SH-SY5Y (cell line): ENCODE measurements at regions not wholly inside any gene's neighbourhood (a gene's known extent, or its start where the extent isn't known, plus 50 kb on each side); places are given as distances from the start of the nearest gene placed in this dataset.

ENCODE experiments used
- GATA2 ChIP-seq: IDR thresholded peaks from 2 replicates; pipeline ENCODE4 v1.6.1; 2011; ENCODE audit warnings: mild to moderate bottlenecking, low read depth, low read length
- GATA3 ChIP-seq: IDR thresholded peaks from 2 replicates; pipeline ENCODE4 v1.6.1; 2011; ENCODE audit warnings: low read depth, mild to moderate bottlenecking, low read length, moderate library complexity

DNA sequence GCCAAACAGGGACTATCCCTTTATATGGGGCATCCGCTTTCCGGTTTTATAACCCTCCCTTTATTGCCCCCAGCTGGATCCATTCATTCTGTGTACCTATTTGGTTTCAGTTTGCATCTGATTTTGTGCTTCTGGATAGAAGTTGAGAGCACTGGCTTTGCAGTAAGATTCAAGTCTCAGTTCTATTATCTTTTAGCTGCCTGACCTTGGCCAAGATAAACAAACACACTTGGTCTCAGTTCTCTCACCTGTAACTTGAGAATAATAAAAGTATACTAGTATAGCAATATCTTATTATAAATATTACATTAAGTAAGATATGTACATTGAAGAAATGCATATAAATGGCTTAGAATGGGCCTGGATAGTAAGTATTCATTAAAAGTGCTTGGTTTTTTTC lies 182.4 kb upstream of the TSHZ2 start:
- TF ChIP-seq GATA3, result no peak
- TF ChIP-seq GATA2, result no peak

DNA sequence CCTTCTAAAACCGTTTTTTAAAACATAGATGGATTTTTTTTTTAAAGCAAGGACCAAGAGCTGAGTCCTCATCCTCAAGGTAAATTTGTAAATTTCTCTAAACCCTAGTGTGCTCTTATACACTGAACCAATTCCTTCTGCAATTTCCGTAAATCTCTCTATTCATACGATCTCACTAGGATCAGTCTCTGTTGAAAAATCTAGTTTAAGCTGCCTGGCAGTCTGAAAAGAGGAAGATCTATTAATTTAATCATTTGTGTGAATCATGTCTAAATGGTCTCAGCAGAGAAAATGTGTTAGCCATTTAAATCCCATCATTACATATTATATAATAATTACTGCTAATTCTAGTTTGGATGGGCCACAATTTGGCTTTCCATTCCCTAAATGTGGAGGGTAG lies 184.2 kb upstream of the TSHZ2 start:
- TF ChIP-seq GATA3 (no peak), GATA2 (no peak)

DNA sequence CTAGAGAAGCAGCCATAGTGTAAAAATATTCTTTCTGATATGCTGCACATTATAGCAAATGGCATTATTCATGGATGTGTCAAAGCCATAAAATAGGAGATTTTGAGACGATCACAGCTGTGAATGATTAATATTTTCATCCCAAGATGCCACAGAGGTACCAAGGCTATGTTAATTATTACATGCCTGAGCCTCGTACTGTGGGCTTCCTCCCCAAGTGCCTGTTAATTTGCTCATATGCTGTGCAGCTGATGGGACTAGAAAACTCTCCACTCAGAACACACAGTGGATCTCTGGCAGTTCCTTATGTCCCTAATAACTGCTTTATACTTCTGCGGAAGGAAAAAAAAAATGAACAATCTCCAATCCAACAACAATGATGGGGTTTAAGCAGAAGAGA lies 184.9 kb upstream of the TSHZ2 start:
- TF ChIP-seq GATA3, result no peak
- TF ChIP-seq GATA2, result no peak

DNA sequence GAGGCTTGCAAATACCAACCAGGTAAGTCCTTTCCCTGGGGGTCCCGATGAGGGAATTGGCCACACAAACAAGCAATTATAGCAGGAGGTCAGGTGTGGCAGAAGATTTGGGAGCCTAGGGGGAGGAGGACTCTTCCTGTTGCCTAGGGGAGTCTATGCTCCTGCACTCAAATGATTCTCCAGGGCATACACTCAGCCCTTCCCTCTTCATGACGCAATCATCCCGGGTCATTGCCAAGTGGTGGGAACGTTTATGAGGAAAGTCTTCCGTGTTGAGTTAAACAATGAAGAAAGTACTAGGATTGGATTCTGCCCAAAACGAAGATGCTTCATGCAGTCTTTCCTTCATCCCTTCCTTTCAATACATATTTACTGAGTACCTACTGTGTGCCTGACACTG lies 186.5 kb upstream of the TSHZ2 start:
- no peak for TF ChIP-seq GATA3
- TF ChIP-seq GATA2, result no peak

DNA sequence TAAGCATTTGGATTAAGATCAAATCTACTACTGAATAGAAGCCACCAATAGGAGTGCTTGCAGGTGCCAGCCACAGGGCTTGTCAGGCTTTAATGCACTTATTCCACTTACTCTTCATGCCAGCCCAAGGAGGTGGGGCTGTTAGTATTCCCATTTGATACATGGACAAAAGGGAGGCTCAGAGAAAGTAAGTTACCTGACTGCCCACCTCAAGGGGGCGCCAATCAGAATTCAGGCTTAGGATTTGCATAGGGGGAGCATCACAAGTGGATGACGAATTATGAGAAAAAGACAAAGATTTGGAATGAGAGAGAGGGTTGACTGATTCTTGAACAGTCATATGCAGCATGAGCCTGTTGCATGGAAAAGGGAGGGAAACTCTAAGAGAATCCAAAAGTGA lies 188.4 kb upstream of the TSHZ2 start:
- no peak for TF ChIP-seq GATA2
- TF ChIP-seq GATA3, result no peak

DNA sequence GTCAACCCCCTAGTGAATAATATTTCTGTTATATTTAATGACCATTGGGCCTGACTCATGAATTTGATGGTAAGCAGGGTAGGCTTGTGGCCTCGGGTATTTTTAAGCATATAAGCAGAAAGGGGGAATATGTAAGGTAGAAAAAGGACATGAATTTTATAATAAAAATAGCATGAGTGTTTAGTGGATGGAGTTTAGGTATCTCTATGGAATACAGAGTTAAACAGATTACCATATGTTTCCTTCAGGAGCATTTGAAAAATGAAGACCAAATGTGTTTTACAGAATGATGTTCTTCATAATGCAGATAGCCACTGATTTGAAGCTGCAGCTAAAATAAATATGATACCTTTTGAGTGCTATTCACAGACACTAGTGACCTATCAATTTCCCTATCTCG lies 191.7 kb upstream of the TSHZ2 start:
- no peak for TF ChIP-seq GATA2
- no peak for TF ChIP-seq GATA3

DNA sequence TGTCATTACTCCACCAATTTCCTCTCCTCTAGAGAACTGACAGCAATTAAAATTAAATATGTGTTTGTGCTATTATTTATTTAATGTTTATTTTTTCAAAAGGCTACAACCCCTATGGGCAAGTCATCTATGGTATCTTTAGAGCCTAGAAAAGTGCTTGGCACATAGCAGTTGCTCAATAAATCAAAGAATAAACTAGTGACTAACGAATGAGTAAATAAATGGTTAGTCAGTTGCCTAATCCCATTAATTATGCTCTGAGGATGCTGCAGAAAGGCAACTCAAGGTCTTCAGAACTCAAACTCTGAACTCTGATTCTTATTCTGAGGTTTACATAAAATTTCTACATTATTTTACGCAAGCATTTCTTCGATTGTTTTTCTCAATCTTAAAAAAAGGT lies 193.0 kb upstream of the TSHZ2 start:
- TF ChIP-seq GATA3, result no peak
- TF ChIP-seq GATA2, result no peak

DNA sequence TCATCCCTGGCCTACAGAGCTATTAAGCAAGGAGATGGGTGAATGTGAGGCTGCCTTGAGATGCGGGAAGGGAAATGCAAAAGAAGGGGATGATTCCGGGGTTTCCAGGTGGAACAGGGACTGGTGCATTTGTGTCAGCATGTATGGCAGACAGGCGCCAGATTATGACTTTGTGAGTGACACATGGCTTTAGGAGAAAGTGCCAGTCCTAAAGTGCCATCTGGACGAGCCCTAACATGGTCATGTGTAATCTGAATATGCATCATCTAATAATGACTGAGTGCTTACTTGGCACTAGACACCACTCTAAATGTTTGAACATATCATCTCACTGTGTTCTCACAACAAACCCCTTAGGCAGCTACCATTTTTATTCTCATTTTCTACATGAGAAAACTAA lies 195.0 kb upstream of the TSHZ2 start:
- no peak for TF ChIP-seq GATA2
- no peak for TF ChIP-seq GATA3

DNA sequence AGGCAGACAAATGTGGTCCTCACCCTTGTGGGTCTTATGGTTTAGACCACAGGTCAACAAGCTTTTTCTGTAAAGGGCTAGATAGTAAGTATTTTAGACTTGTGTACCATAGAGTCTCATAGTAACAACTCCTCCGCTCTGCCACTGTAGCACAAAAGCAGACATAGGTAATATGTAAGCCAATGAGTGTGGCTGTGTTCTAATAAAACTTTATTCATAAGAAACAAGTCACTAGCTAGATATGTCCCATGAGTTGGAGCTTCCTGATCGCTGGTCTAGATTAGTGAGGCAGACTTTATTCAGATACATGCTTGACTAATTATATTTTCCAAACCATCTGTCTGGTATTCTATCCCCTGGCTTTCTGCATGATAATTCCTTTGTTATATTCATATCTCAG lies 196.4 kb upstream of the TSHZ2 start:
- no peak for TF ChIP-seq GATA3

DNA sequence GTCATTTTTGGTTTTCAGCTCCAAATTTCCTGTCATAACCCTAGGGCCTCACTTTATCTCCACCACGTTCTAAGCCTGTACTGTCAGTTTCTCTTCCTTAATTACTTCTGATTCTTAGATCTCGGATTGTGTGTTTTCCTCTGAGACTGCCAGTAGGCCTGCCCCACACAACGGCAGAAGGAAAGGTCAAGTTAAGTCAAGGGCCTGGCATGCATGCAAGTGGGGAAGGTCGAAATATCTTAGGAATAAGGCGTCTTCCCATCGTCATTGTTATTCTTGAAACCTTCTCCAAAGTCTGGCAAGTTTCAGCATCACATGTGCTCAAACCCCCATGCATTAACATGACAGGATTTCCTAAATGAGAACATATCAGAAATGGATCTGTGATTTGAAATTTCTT lies 203.5 kb upstream of the TSHZ2 start:
- TF ChIP-seq GATA3 (no peak), GATA2 (no peak)

DNA sequence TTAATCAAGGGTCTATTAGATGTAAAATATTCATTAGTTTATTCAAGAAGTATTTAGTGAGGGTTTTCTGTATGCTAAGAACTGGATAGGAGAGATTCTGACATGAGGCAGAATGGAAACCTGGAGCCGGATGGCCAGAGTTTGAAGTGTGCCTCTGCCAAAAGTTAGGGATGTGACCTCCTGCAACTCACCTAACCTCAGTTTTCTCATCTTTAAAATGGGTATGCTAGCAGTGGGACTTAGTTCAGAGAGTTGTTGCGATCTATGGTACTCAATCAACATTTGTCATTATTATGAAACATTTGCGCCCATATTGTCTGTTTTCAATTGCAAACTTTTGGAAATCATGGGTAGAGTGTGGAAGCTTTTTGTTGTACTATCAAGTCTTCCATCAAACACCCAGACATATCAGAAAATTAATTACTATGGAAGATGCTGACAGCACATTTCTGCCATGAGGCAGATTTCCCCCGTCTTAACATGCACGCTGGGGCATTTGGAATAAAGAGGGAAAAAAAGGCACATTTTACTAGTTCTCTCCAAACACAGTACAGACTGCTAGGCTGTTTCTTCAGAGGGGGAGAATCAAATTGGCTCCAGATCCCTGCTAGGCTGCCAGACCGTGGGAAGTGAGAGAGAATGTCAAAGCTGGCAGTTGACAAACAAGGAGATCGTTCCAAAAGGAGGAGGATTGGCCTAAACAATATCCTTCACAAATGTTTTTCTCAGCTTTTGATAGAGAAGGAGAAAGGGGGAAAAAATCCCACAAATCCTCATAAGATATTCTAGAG lies 205.3 kb upstream of the TSHZ2 start:
- TF ChIP-seq GATA2 (no peak), GATA3 (no peak)

DNA sequence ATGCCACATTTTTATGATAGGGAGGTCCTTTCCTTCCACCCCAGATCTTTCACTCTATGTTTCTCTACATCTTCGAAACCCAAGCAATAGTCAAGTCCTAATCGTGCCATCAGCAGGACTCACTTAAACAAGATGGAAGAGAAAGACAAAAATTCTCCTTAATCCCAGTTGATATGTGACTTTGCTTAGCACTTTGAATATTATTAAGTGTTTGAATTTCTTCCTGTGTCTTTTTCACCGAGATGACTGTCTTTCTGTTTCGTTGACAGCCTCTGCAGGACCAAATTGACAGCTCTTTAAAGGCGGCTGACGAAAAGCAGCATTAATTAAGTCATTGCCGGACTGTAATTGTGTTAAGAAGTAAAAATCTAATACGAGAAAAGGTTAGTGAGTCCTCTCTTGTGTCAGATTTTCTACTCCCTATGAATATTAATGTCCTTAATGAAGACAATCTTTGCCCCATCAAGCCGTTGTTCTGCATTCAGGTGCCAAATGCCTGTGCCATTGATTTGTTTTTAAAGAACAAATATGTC lies 208.8 kb upstream of the TSHZ2 start:
- TF ChIP-seq GATA2 (0 out of 2 replicates have a peak, but pooled peaks have one; percentile 12), GATA3 (no peak)

DNA sequence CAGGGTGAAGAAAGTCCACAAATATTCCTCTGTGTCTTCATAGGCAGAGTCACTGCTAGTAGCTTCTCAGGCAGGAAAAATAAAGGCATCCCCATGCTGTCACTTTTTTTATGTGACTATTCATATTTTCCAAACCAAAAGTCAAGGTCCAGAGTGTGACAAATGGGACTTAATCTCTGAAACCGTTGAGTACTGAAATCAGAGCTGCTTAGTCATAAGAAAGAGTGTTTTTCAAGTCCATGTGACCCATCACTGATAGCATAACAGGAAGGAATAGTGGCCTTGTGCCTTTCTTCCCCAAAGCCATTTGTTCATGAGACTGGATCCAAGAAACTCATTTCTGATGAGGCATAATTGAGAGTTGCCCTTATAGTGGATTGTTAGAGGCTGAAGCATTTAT lies 210.3 kb upstream of the TSHZ2 start:
- no peak for TF ChIP-seq GATA3
- TF ChIP-seq GATA2, result no peak

DNA sequence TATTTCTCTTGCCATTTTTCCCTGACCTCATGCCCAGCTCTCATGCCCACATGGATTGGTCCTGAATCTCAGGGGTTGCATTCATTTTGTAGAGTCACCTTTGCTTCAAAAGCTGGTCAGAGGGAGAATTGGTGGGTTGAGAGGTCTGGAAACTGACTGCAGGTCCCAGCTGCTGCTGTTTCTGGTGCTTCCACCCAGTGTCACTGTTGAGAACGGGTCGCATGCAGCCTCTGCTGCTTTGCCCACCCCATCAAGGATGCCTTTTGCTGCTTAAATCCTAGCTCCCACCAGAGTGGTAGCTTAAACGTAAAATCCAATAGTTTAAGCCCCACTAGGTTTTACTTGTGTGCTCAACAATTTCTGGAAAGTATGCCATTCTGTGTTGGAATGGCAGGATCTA lies 211.4 kb upstream of the TSHZ2 start:
- TF ChIP-seq GATA2 (no peak), GATA3 (no peak)

DNA sequence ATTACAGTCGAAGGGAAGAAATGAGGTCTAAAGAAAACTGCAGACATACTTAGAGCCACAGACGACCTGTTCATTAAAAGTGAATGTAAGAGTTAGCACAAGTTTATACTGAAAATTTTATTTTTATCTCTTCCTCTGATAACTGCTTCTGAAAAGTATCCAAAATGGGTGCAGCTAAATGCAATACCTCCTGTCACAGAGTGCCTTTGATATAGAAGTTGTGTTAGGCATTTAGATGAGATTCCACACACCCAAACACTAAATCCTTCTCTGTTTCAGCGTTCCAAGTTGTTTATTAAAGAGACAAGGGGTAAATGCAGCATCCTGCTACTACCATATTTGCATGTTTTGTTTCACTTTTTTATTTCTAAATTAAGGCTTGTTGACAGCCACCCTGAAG lies 214.7 kb upstream of the TSHZ2 start:
- TF ChIP-seq GATA3, result no peak
- TF ChIP-seq GATA2, result no peak
